Fibroblast of mammary gland (primary cell): ENCODE measurements at regions not wholly inside any gene's neighbourhood (a gene's known extent, or its start where the extent isn't known, plus 50 kb on each side); places are given as distances from the start of the nearest gene placed in this dataset.

ENCODE experiments used
- DNase-seq: peaks from one replicate; pipeline ENCODE4 v3.0.0-alpha.2; 2010; ENCODE audit warnings: low read depth
- H3K4me3 ChIP-seq: 2 replicates; pipeline ENCODE4 v1.5.1; 2011; ENCODE audit warnings: low read depth, mild to moderate bottlenecking, low read length, moderate library complexity; ENCODE audit not compliant: control insufficient read depth
- CTCF ChIP-seq: conservative IDR thresholded peaks from 2 replicates; pipeline ENCODE4 v1.5.1; 2011; ENCODE audit warnings: low read depth, low read length, inconsistent platforms; ENCODE audit not compliant: control insufficient read depth, insufficient read depth

- TF ChIP-seq CTCF, result no peak
- no peak for DNase-seq
- H3K4me3 ChIP-seq, result no peak overlapping the region
Measured at GRCh38 chr16:5319799-5320198, 222.2 kb upstream of the EEF2KMT start.

- no peak for TF ChIP-seq CTCF
- DNase-seq, result no peak
- no peak overlapping the region for H3K4me3 ChIP-seq
Measured at GRCh38 chr16:5315914-5316313, 218.3 kb upstream of the EEF2KMT start.

GRCh38 chr16:5314377-5314776, 216.8 kb upstream of the EEF2KMT start:
- no peak overlapping the region for H3K4me3 ChIP-seq
- no peak for TF ChIP-seq CTCF

GRCh38 chr16:5309946-5310611, 212.5 kb upstream of the EEF2KMT start:
- no peak for TF ChIP-seq CTCF
- H3K4me3 ChIP-seq, result no peak overlapping the region
- DNase-seq, result no peak

More at GRCh38 chr16:5314377-5314776, 216.8 kb upstream of the EEF2KMT start:
- DNase-seq, result no peak

- DNase-seq, result no peak
- TF ChIP-seq CTCF, result no peak
- H3K4me3 ChIP-seq, result no peak overlapping the region
Measured at GRCh38 chr16:5305023-5305422, 207.4 kb upstream of the EEF2KMT start.

GRCh38 chr16:5302372-5303114, 204.9 kb upstream of the EEF2KMT start:
- no peak for TF ChIP-seq CTCF
- no peak overlapping the region for H3K4me3 ChIP-seq
- no peak for DNase-seq
